Endothelial cell of umbilical vein (primary cell): ENCODE measurements at regions not wholly inside any gene's neighbourhood (a gene's known extent, or its start where the extent isn't known, plus 50 kb on each side); places are given as distances from the start of the nearest gene placed in this dataset.

ENCODE experiments used
- EZH2 ChIP-seq: IDR thresholded peaks from 2 replicates; pipeline ENCODE4 v1.6.1; 2012; ENCODE audit warnings: borderline replicate concordance, low read depth, mild to moderate bottlenecking, moderate library complexity, low read length, inconsistent platforms; ENCODE audit not compliant: severe bottlenecking
- FOS ChIP-seq: IDR thresholded peaks from 2 replicates; pipeline ENCODE4 v1.6.1; 2011; ENCODE audit warnings: mild to moderate bottlenecking, low read length, moderate library complexity, borderline replicate concordance; ENCODE audit not compliant: insufficient read depth
- GATA2 ChIP-seq: IDR thresholded peaks from 2 replicates; pipeline ENCODE4 v1.7.0; 2011; ENCODE audit warnings: low read depth, mild to moderate bottlenecking, moderate library complexity, mixed read lengths, low read length; ENCODE audit not compliant: insufficient read length, insufficient read depth
- JUN ChIP-seq: IDR thresholded peaks from 2 replicates; pipeline ENCODE4 v1.6.1; 2011; ENCODE audit warnings: borderline replicate concordance, low read depth; ENCODE audit not compliant: insufficient read length, insufficient read depth
- MYC ChIP-seq: IDR thresholded peaks from one replicate; pipeline ENCODE4 v1.6.1; 2011; ENCODE audit warnings: mild to moderate bottlenecking, low read depth, low read length
- POLR2A ChIP-seq: IDR thresholded peaks from 2 replicates; pipeline ENCODE4 v1.6.1; 2012; ENCODE audit warnings: low read depth, mild to moderate bottlenecking, control low read depth, low read length
- POLR2AphosphoS5 ChIP-seq: IDR thresholded peaks from 2 replicates; pipeline ENCODE4 v1.6.1; 2012; ENCODE audit warnings: low read depth, mild to moderate bottlenecking, control low read depth, low read length, moderate library complexity; ENCODE audit not compliant: insufficient read depth
- TF ChIP-seq, protein P1 (sequence below), 2 donors: IDR thresholded peaks; 1 replicate in 1 of 2; 2 replicates in 1 of 2; pipeline ENCODE4 v1.5.1; 2011; ENCODE audit warnings: low read length in 2 of 2, mild to moderate bottlenecking in 2 of 2, moderate library complexity in 2 of 2, control low read depth in 1 of 2, inconsistent platforms in 1 of 2, low read depth in 1 of 2; ENCODE audit not compliant: insufficient read depth in 1 of 2; ENCODE audit errors: extremely low read depth in 1 of 2
- TF ChIP-seq, protein P2 (sequence below): IDR thresholded peaks from 2 replicates; pipeline ENCODE4 v1.6.1; 2011; ENCODE audit not compliant: insufficient read depth, insufficient read length

DNA sequence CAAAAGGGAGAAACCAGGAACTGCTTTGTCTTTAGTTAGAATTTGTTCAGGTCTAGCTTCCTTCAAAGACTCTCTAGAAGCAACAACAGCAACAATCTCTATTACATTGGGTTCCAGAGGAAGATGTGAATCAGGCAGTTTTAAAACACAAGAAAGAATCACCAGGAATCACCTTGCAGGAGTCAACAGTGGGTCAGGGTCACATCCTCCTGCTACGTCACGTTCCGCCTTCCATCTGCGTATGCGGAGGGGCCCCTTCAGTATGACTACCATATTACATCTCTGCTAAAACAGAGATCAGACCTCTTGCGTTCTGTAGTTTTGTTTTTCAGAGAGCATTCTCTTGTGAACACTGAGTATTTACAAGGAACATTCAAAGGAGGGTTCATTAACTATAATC is 147.8 kb upstream of the STARD13 start:
- TF ChIP-seq, protein P1, sequence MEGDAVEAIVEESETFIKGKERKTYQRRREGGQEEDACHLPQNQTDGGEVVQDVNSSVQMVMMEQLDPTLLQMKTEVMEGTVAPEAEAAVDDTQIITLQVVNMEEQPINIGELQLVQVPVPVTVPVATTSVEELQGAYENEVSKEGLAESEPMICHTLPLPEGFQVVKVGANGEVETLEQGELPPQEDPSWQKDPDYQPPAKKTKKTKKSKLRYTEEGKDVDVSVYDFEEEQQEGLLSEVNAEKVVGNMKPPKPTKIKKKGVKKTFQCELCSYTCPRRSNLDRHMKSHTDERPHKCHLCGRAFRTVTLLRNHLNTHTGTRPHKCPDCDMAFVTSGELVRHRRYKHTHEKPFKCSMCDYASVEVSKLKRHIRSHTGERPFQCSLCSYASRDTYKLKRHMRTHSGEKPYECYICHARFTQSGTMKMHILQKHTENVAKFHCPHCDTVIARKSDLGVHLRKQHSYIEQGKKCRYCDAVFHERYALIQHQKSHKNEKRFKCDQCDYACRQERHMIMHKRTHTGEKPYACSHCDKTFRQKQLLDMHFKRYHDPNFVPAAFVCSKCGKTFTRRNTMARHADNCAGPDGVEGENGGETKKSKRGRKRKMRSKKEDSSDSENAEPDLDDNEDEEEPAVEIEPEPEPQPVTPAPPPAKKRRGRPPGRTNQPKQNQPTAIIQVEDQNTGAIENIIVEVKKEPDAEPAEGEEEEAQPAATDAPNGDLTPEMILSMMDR (IDR thresholded peaks at IDR 0.05; ENCODE audit: extremely low read depth in 1 of 2, insufficient read depth in 1 of 2, low read depth in 1 of 2, low read length in 2 of 2), result no peak
- no peak for TF ChIP-seq POLR2A
- TF ChIP-seq POLR2AphosphoS5, result no peak
- no peak for TF ChIP-seq EZH2
- TF ChIP-seq FOS, result no peak
- TF ChIP-seq, protein P2, sequence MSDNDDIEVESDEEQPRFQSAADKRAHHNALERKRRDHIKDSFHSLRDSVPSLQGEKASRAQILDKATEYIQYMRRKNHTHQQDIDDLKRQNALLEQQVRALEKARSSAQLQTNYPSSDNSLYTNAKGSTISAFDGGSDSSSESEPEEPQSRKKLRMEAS, result no peak
- TF ChIP-seq JUN, result no peak
- no peak for TF ChIP-seq MYC
- TF ChIP-seq GATA2, result no peak
